Ishikawa (cell line): ENCODE measurements at regions not wholly inside any gene's neighbourhood (a gene's known extent, or its start where the extent isn't known, plus 50 kb on each side); places are given as distances from the start of the nearest gene placed in this dataset.

Experiments
- EP300 ChIP-seq: IDR thresholded peaks from 2 replicates; pipeline ENCODE4 v1.6.1; 2012; ENCODE audit warnings: borderline replicate concordance
- TF ChIP-seq, protein P1 (sequence below): IDR thresholded peaks from 2 replicates; pipeline ENCODE4 v1.6.1; 2012

DNA sequence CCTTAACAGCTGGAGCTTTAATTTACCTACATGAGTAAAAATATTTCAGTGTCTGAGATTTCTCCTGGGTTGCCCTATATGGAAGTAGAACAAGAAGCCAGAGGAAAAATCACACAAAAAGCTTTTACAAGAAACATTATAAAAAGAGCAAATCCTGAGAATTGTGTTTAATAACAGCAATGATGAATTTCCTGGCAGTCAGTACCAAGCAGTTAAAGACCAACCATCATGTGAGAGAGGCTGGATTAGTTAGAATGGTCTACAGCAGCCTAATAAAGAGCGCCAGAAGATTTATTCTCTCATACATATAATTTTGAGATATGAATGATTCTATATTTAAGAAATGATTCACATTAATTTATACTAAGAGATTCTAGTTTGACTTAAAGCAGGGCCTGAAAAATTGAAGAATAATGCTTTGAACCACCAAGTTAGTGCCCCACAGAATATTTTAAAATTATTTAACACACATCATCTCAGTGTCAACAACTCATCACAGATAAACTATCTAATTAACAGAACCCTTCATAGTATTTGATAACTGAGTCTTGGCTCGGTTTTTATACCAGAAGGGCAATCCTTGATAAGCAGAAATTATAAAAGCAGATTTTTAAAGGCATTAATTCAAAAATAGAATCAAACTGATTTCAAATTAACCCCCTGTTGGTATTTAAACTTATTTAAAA, 59.9 kb upstream of the DPH6 start:
- no peak for TF ChIP-seq EP300
- TF ChIP-seq, protein P1, sequence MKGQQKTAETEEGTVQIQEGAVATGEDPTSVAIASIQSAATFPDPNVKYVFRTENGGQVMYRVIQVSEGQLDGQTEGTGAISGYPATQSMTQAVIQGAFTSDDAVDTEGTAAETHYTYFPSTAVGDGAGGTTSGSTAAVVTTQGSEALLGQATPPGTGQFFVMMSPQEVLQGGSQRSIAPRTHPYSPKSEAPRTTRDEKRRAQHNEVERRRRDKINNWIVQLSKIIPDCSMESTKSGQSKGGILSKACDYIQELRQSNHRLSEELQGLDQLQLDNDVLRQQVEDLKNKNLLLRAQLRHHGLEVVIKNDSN: no peak
